Cardiac muscle cell (in vitro differentiated cells and primary cell): ENCODE measurements at regions not wholly inside any gene's neighbourhood (a gene's known extent, or its start where the extent isn't known, plus 50 kb on each side); places are given as distances from the start of the nearest gene placed in this dataset.

Source experiments
- DNase-seq, 2 donors: peaks; one replicate each; pipeline versions ENCODE4 v3.0.0 to v3.0.0-alpha.2; 2010 to 2017; ENCODE audit warnings: low read depth in 1 of 2, low spot score in 1 of 2
- H3K27ac ChIP-seq: fragments of 200-600 bp; sonication (generic); 2 replicates; pipeline ENCODE4 v1.5.1; 2016
- H3K27me3 ChIP-seq: fragments of 200-600 bp; sonication (generic); 2 replicates; pipeline ENCODE4 v1.6.0; 2016; ENCODE audit warnings: control low read depth
- H3K36me3 ChIP-seq: fragments of 200-600 bp; sonication (generic); 2 replicates; pipeline ENCODE4 v1.5.1; 2016; ENCODE audit warnings: control low read depth
- H3K4me1 ChIP-seq: fragments of 200-600 bp; sonication (generic); 2 replicates; pipeline ENCODE4 v1.8.1; 2017; ENCODE audit warnings: low read depth, mild to moderate bottlenecking, mixed run types
- H3K4me3 ChIP-seq: fragments of 200-600 bp; sonication (generic); 2 replicates; pipeline ENCODE4 v1.5.1; 2016; ENCODE audit warnings: mild to moderate bottlenecking
- H3K9me3 ChIP-seq: fragments of 200-600 bp; sonication (generic); 2 replicates; pipeline ENCODE4 v1.5.1; 2017; ENCODE audit warnings: low read depth, mild to moderate bottlenecking, control low read depth
- CTCF ChIP-seq: IDR thresholded peaks from 2 replicates; pipeline ENCODE4 v1.5.1; 2012; ENCODE audit warnings: low read depth, mild to moderate bottlenecking, low read length

GRCh38 chr2:136255648-136256461 is 137.9 kb upstream of the CXCR4 start:
- Histone ChIP-seq H3K4me1 (no peaks in the 10 kb centered on the region), H3K9me3 (no peaks in the 10 kb centered on the region), H3K36me3 (no peaks in the 10 kb centered on the region), H3K27ac (no peak overlapping the region), H3K4me3 (no peak overlapping the region), H3K27me3 (no peaks in the 10 kb centered on the region)
- no peak for TF ChIP-seq CTCF
- DNase-seq, result no peak

- Histone ChIP-seq H3K27ac (no peak overlapping the region), H3K4me3 (no peak overlapping the region), H3K4me1 (no peaks in the 10 kb centered on the region), H3K9me3 (no peaks in the 10 kb centered on the region), H3K27me3 (no peaks in the 10 kb centered on the region), H3K36me3 (no peaks in the 10 kb centered on the region)
- no peak for DNase-seq
- TF ChIP-seq CTCF, result no peak
These were observed 137.2 kb upstream of the CXCR4 start for GRCh38 chr2:136255127-136255526.

GRCh38 chr2:136254681-136255080 is 136.7 kb upstream of the CXCR4 start:
- no peak for DNase-seq
- Histone ChIP-seq H3K27ac (no peak overlapping the region), H3K4me1 (no peaks in the 10 kb centered on the region)

GRCh38 chr2:136253288-136254004 is 135.5 kb upstream of the CXCR4 start:
- no peaks in the 10 kb centered on the region for H3K9me3 ChIP-seq
- no peak overlapping the region for H3K27ac ChIP-seq
- no peak for DNase-seq
- H3K4me1 ChIP-seq, result no peaks in the 10 kb centered on the region
- no peak overlapping the region for H3K4me3 ChIP-seq
- no peak for TF ChIP-seq CTCF
- no peaks in the 10 kb centered on the region for H3K36me3 ChIP-seq
- no peaks in the 10 kb centered on the region for H3K27me3 ChIP-seq

More at GRCh38 chr2:136254681-136255080, 136.7 kb upstream of the CXCR4 start:
- no peak overlapping the region for H3K4me3 ChIP-seq
- no peaks in the 10 kb centered on the region for H3K27me3 ChIP-seq
- TF ChIP-seq CTCF, result no peak
- H3K36me3 ChIP-seq, result no peaks in the 10 kb centered on the region
- H3K9me3 ChIP-seq, result no peaks in the 10 kb centered on the region

GRCh38 chr2:136251885-136252585 is 134.1 kb upstream of the CXCR4 start:
- DNase-seq, result peak in 1 of 2 donors; percentile 8
- Histone ChIP-seq H3K27ac (no peak overlapping the region), H3K4me1 (no peaks in the 10 kb centered on the region), H3K9me3 (no peaks in the 10 kb centered on the region), H3K4me3 (no peak overlapping the region), H3K27me3 (no peaks in the 10 kb centered on the region), H3K36me3 (no peaks in the 10 kb centered on the region)
- no peak for TF ChIP-seq CTCF
